GM21576 (cell line): ENCODE measurements at regions not wholly inside any gene's neighbourhood (a gene's known extent, or its start where the extent isn't known, plus 50 kb on each side); places are given as distances from the start of the nearest gene placed in this dataset.
A peak's percentile ranks its signal among the peaks of the same experiment; 100 is the strongest.
"Not testable (repeated sequence)": the region's sequence is repeated elsewhere in the genome, so short reads cannot be mapped to it uniquely, and the experiment has no call there.

Experiments used
- ATAC-seq: cut with Tn5 transposase; IDR thresholded peaks from one replicate; pipeline ENCODE4 v1.9.1; 2021; ENCODE audit warnings: mild to moderate bottlenecking, moderate library complexity; ENCODE audit not compliant: unreplicated experiment

- ATAC-seq, result no peak
These were observed 268.0 kb upstream of the PROK2 start for GRCh38 chr3:72052841-72053409.

GRCh38 chr3:72050771-72051170 is 265.8 kb upstream of the PROK2 start:
- no peak for ATAC-seq

DNA sequence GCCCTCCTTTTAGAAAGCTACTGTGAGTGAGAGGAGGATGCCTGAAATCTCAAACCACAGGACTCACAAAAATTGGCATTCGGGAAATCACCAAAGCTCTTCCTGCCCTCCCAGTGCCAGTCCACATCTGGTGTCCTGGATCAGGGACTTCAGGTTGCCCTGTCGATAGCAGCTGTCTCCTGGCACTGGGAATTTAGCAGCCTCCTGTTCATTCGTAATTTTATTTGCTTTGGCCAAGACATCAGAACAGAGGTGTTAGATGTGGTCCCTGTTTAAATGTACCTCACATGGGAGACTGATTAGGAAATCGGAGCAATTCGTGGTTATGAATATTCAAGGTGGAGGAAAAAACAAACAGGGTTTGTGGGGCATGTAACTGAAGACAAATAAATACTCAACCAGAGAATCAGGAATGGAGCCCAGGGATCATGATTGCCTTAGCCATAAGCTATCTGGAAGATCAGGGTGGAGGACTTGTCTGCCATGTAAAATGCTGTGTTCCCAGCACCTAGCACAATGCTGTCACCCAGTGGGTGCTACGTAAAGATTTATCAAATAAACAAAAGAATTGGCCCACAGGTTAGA is 265.2 kb upstream of the PROK2 start:
- no peak for ATAC-seq

DNA sequence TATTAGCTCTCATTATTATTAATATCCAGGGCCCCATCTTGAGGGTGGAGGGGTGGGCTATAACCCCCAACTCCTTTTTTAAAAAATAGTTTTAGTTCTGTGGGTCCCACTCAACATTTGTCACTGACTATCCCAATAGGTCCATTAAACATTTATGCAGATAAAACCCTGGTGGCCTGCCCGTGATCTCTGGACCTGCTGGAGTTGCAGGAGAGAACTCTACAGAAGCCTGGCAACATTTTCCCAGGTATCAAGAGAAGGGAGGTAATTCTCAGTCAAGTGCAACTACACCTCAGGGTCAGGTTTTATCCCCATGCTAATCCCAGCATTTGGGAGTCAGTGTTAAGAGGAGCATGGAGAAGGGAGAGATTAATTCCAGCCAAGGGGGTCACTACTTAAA is 264.4 kb upstream of the PROK2 start:
- ATAC-seq, result no peak

DNA sequence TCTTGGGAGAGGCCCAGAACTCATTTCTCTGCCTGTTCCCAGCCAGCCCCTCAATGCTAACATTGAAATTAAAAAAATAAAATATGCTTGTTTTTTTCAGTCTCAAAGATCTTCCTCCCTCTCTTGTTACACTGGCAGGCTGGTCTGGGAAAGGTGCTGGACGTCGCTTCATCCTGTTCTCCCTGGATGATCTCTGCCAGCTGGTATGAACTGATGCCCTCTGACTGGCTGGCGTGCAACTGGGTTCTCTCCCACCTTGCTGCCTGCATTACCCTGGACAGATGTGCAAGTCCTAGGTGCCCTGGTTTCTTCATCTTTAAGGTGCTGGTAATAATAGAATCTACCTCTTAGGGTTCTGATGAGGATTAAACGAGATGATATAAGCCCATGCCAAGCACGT is 263.9 kb upstream of the PROK2 start:
- no peak for ATAC-seq

GRCh38 chr3:72047221-72047871 is 262.4 kb upstream of the PROK2 start:
- no peak for ATAC-seq

DNA sequence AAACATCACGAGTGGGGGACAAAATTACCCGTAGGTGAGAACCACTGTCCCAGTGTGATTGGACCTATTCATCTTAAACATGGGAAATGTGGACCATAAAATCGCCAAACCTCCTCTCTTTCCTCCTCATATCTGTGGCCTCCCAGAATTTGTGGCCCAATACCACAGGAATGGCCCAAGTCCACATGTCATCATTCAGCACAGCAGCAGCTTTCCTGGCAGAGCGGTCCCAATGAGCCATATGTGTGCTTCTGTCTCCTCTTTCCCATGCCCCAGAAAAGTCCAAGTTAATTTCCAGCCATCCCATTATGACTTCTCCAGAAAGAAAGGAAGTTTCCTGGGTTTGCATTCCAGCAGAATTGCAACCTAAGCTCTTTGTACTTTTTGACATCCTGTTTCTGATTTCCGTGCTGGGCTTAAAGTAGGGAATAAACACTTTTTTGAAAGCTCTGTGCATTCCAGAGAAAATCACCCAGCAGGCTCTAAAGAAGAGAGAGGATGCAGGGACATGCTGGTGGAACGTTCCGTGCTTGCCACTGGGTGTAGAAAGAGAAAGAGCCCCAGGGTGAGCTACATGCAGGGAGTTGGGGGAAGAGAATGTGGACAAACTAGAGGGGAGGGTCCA is 259.4 kb upstream of the PROK2 start:
- no peak for ATAC-seq

GRCh38 chr3:72043204-72044133 is 258.5 kb upstream of the PROK2 start:
- ATAC-seq, result peak; percentile 90

- no peak for ATAC-seq
These were observed 257.7 kb upstream of the PROK2 start for GRCh38 chr3:72042397-72043203.

DNA sequence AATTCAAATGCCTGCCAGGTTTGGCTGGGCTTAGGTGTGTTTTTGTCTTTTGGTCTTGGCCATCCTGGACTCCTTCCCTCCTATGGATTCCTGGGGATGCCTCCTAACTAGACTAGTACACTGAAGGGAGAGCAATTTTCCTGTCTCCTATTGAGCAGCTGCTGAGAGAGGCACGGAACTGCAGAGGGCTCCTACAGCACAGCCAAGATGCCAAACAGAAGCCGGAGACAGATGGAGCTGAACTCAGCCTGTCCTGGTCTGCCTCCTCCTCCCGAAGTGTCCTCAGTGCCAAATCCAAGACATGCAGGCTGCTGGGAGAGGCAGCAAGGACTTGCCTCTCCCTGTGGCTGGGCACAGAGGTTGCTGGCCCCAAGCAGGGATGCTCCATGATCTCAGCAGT is 256.6 kb upstream of the PROK2 start:
- ATAC-seq, result no peak

DNA sequence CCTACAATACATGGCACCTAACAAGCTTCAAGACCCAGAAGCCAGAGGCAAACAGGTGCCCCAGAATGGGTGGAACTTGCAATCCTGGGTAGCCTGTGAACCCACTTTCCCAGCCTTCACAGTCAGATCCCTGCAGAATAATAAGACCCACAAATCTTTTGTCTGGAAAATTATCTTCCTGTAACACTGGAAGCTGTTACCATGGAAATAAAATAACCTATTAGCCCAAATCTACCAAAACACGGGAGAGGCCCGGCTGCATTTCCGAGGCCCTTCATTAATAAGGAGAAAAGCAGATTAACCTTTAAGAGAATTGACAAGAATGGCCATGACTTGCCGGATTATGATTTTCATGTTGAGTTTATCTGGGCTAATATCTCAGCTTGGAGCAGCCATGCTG is 256.1 kb upstream of the PROK2 start:
- ATAC-seq, result no peak

DNA sequence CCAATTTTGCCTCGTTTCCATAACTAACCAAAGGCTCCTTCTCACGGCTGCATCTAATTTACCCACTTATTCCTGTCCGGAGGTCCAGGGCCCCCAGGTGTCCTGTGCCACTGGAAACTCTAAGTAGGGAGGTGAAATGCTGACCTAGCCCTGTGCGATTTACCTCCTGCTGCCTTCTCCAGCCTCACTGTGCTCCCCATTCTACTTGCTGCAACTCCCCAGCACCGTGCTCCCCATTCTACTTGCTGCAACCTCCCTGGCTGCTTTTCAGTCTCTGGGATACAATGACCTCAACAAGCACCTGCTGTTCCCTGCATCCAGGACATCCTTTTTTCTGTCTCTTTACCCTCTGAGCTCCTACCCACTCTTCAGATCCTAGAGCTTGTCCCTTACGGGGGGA is 254.7 kb upstream of the PROK2 start:
- no peak for ATAC-seq

DNA sequence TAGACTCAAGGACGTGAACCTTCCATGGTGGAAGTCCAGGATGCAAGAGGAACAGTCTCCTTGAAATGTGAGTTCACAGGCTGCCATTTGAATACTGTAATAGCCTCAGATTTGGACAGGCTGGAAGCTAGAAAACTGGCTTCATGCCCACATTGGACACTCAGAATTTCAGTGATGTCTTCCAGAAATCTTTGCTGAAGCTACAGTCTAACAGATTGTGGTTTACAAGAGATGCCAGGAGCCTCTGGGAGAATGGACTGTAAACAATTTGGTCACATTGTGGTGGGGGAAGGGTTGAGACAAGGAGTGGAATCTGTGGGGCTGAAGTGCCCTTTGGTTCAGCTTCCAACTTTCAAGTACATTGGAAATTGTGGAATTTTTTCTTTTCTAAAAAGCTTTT is 252.0 kb upstream of the PROK2 start:
- ATAC-seq, result no peak

GRCh38 chr3:72035606-72036005 is 250.7 kb upstream of the PROK2 start:
- ATAC-seq, result no peak

DNA sequence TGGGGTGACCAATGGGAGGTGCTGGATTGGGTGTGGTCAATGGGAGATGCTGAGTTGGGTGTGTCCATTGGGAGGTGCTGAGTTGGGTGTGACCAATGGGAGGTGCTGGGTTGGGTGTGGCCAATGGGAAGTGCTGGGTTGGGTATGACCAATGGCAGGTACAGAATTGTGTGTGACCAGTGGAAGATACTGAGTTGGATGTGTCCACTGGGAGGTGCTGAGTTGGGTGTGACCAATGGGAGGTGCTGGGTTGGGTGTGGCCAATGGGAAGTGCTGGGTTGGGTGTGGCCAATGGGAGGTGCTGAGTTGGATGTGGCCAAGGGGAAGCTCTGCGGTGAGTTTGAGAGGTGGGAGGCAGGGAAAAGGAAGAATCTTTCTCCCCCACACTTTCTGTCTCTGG is 250.0 kb upstream of the PROK2 start:
- ATAC-seq, result no peak

- no peak for ATAC-seq
These were observed 248.9 kb upstream of the PROK2 start for GRCh38 chr3:72033666-72034428.

DNA sequence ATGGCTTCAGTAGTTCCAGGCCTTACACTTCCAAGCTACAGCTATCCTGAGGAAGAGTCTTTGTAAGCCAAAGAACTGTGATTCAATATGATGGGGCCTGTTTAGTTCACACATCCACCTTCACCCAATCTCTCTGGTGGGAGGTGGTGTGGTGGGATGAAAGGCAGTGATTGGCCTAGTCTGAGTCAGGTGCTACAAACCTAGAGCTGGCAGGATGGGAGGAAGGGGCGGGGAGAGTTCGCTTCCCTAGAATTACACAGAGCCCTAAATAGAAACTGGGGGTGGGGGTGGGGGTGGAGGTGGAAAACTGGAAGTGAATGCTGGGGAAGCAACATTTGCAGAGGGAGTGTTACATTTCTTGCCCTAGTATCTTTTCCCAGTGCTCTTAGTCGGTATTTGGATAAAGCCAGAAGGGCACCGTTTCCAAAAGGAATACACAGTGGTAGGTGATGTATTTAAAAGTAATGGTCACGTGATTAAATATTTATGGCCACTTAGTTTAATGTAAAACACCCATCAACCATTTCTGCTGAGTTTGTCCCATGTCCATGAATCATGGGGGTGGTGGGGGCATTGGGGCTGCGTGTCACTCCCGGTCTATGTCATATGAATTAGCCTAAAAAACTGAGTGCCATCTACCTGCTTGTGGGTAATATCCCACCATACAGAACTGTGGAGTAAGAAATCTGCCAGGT is 247.6 kb upstream of the PROK2 start:
- no peak for ATAC-seq

DNA sequence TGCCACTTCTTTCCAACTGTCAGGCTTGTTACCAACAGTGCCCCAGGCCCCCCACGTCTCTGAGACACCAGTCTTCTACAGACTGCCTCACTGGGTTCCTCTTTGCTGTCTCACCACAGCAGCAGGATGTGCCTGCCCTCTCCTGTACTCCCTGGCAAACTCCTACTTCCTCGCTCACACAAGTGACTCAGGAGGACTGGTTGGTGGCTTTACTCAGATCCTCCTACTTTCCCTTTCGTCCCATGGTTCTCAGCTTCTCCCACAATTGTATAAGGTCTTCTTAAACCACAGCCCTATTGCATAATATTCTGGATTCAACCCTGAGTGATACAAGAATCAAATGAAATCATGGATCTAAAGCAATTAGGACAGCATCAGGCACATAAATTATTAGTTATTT is 246.6 kb upstream of the PROK2 start:
- ATAC-seq, result no peak

DNA sequence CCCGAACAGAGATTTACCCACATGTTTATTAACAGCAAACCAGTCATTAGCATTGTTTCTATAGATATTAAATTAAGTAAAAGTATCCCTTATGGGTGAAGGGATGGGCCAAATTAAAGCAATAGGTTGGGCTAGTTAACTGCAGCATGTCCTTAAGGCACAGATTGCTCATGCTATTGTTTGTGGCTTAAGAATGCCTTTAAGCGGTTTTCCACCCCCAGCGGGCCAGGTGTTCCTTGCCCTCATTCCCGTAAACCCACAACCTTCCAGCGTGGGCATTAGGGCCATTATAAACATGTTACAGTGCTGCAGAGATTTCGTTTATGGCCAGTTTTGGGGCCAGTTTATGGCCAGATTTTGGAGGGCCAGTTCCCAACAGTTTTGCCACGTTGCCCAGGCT is 245.3 kb upstream of the PROK2 start:
- not testable (repeated sequence) for ATAC-seq
